HCT116 (cell line): ENCODE measurements at regions not wholly inside any gene's neighbourhood (a gene's known extent, or its start where the extent isn't known, plus 50 kb on each side); places are given as distances from the start of the nearest gene placed in this dataset.

Experiments
- ATAC-seq: fragments of 200-7000 bp; cut with Tn5 transposase; 2 replicates; pipeline ENCODE4 v1.9.1; 2020; ENCODE audit warnings: mild to moderate bottlenecking, moderate library complexity
- BruUV-seq: library from RNA; stranded (reverse); fragments of 400-500 nt; replicated peaks from 2 replicates; lab custom pipeline; 2021; lab: Mats Ljungman, UMichigan
- CTCF ChIA-PET: fragments of 300-600 bp; sonication (Branson Sonifier 250); formaldehyde crosslinking; loops from one replicate; lab custom pipeline; 2021; ENCODE audit warnings: antibody characterized with exemption; lab: Charles Lee
- POLR2A ChIA-PET: fragments of 300-600, 350-600 bp; sonication (Branson Sonifier 250); formaldehyde crosslinking; loops from one replicate; lab custom pipeline; 2021; ENCODE audit warnings: antibody characterized with exemption; lab: Charles Lee
- RAD21 ChIA-PET, 2 experiments: fragments of 300-600 bp; sonication (Branson Sonifier 250); formaldehyde crosslinking; loops; one replicate each; lab custom pipeline; 2023; ENCODE audit warnings: low total read pairs in 2 of 2; ENCODE audit not compliant: uncharacterized antibody in 2 of 2, unreplicated experiment in 2 of 2, low non-redundant PET in 1 of 2; lab: Charles Lee
- DNase-seq: peaks from one replicate; pipeline ENCODE4 v3.0.0-alpha.2; 2010; ENCODE audit warnings: low read depth, low spot score
- H2AFZ ChIP-seq: fragments of 200-600 bp; shearing (Covaris generic), sonication (generic); 2 replicates; pipeline ENCODE4 v1.6.1; 2017; ENCODE audit warnings: low read depth, mixed run types, mixed read lengths, antibody characterized with exemption, low read length; ENCODE audit not compliant: poor library complexity, severe bottlenecking
- H3K27ac ChIP-seq: 2 replicates; pipeline ENCODE4 v1.5.1; 2012; ENCODE audit warnings: low read depth, low read length
- H3K27me3 ChIP-seq: fragments of 200-600 bp; sonication (generic); 2 replicates; pipeline ENCODE4 v1.6.1; 2016; ENCODE audit warnings: mixed run types, low read length, mixed read lengths; ENCODE audit not compliant: insufficient read depth
- H3K36me3 ChIP-seq, 2 experiments: fragments of 200-500 bp in 1 of 2; fragments of 200-600 bp in 1 of 2; sonication (Bioruptor generic) in 1 of 2; sonication (generic) in 1 of 2; 2 replicates each; pipeline versions ENCODE4 v1.5.1 to v1.6.1; 2014 to 2016; ENCODE audit warnings: low read length in 2 of 2, inconsistent platforms in 1 of 2, mixed read lengths in 1 of 2, mixed run types in 1 of 2; ENCODE audit not compliant: insufficient read depth in 2 of 2, control insufficient read depth in 1 of 2
- H3K4me1 ChIP-seq, 2 experiments: fragments of 200-600 bp in 1 of 2; sonication (generic) in 1 of 2; 2 replicates each; pipeline versions ENCODE4 v1.5.1 to v1.6.1; 2012 to 2017; ENCODE audit warnings: low read length in 2 of 2, inconsistent platforms in 1 of 2, mild to moderate bottlenecking in 1 of 2, mixed read lengths in 1 of 2, mixed run types in 1 of 2, moderate library complexity in 1 of 2; ENCODE audit not compliant: insufficient read depth in 2 of 2, control insufficient read depth in 1 of 2
- H3K4me2 ChIP-seq: fragments of 200-600 bp; sonication (generic); 2 replicates; pipeline ENCODE4 v1.6.1; 2017; ENCODE audit warnings: mixed run types, low read length, mixed read lengths
- H3K4me3 ChIP-seq, 2 experiments: fragments of 200-600 bp in 1 of 2; sonication (generic) in 1 of 2; replicated peaks in 1 of 2; 2 replicates each; pipeline ENCODE4 v1.5.1; 2011 to 2016; ENCODE audit warnings: low read length in 2 of 2, control low read depth in 1 of 2, low read depth in 1 of 2, mild to moderate bottlenecking in 1 of 2, mixed read lengths in 1 of 2, mixed run types in 1 of 2
- H3K79me2 ChIP-seq: fragments of 200-600 bp; sonication (generic); 2 replicates; pipeline ENCODE4 v1.6.1; 2017; ENCODE audit warnings: mild to moderate bottlenecking, mixed run types, low read length, moderate library complexity, mixed read lengths; ENCODE audit not compliant: insufficient read depth
- H3K9ac ChIP-seq: fragments of 200-600 bp; sonication (generic); 2 replicates; pipeline ENCODE4 v1.6.1; 2016; ENCODE audit warnings: low read length, mixed read lengths
- H3K9me2 ChIP-seq: fragments of 200-600 bp; sonication (generic), shearing (Covaris generic); 2 replicates; pipeline ENCODE4 v1.6.1; 2017; ENCODE audit warnings: mixed run types, mild to moderate bottlenecking, moderate library complexity; ENCODE audit not compliant: insufficient read depth
- H3K9me3 ChIP-seq, 2 experiments: fragments of 200-500 bp in 1 of 2; fragments of 200-600 bp in 1 of 2; sonication (Bioruptor generic) in 1 of 2; sonication (generic) in 1 of 2; 2 replicates each; pipeline ENCODE4 v1.6.1; 2014 to 2017; ENCODE audit warnings: low read length in 2 of 2, mixed read lengths in 2 of 2, inconsistent platforms in 1 of 2, low read depth in 1 of 2, mild to moderate bottlenecking in 1 of 2, mixed run types in 1 of 2, moderate library complexity in 1 of 2; ENCODE audit not compliant: control insufficient read depth in 1 of 2, insufficient read depth in 1 of 2
- H4K20me1 ChIP-seq: fragments of 200-600 bp; sonication (generic), shearing (Covaris generic); 2 replicates; pipeline ENCODE4 v1.6.1; 2017; ENCODE audit warnings: mixed run types, mild to moderate bottlenecking, moderate library complexity; ENCODE audit not compliant: insufficient read depth
- ATF3 ChIP-seq: IDR thresholded peaks from 2 replicates; pipeline ENCODE4 v1.6.1; 2012
- CTCF ChIP-seq, 3 experiments: fragments of 200-600 bp in 1 of 3; sonication (generic) in 1 of 3; IDR thresholded peaks in 2 of 3; conservative IDR thresholded peaks in 1 of 3; 2 replicates each; pipeline ENCODE4 v1.5.1; 2012 to 2017; ENCODE audit warnings: low read depth in 2 of 3, low read length in 2 of 3, antibody characterized with exemption in 1 of 3, borderline replicate concordance in 1 of 3, control low read depth in 1 of 3, mild to moderate bottlenecking in 1 of 3, mixed read lengths in 1 of 3, mixed run types in 1 of 3, moderate library complexity in 1 of 3; ENCODE audit not compliant: insufficient read depth in 1 of 3
- ELF1 ChIP-seq: IDR thresholded peaks from 2 replicates; pipeline ENCODE4 v1.6.1; 2012; ENCODE audit warnings: low read depth, borderline replicate concordance
- EZH2 ChIP-seq: fragments of 200-600 bp; sonication (generic); IDR thresholded peaks from 2 replicates; pipeline ENCODE4 v1.6.1; 2017; ENCODE audit warnings: antibody characterized with exemption, mixed run types
- EZH2phosphoT487 ChIP-seq: fragments of 200-600 bp; IDR thresholded peaks from 2 replicates; pipeline ENCODE4 v1.6.1; 2018; ENCODE audit warnings: antibody characterized with exemption, borderline replicate concordance
- FOSL1 ChIP-seq: IDR thresholded peaks from 2 replicates; pipeline ENCODE4 v1.6.1; 2012; ENCODE audit warnings: low read depth
- JUND ChIP-seq: IDR thresholded peaks from 2 replicates; pipeline ENCODE4 v1.6.1; 2012
- SRF ChIP-seq: IDR thresholded peaks from 2 replicates; pipeline ENCODE4 v1.6.1; 2012; ENCODE audit warnings: low read depth
- TCF7L2 ChIP-seq: IDR thresholded peaks from 2 replicates; pipeline ENCODE4 v1.7.0; 2011; ENCODE audit warnings: borderline replicate concordance, inconsistent platforms; ENCODE audit not compliant: insufficient read depth, insufficient read length; ENCODE audit errors: extremely low read depth
- YY1 ChIP-seq: IDR thresholded peaks from 2 replicates; pipeline ENCODE4 v1.6.1; 2011; ENCODE audit warnings: low read length, low read depth, moderate library complexity, mild to moderate bottlenecking; ENCODE audit not compliant: insufficient replicate concordance; ENCODE audit errors: extremely low read depth
- ZFX ChIP-seq: fragments of 450-650 bp; IDR thresholded peaks from 2 replicates; pipeline ENCODE4 v1.6.1; 2017
- intact Hi-C: fragments of 100-400 bp; cut with micrococcal nuclease; formaldehyde crosslinking; loops from 2 replicates; pipeline ENCODE4 v1.10.0; 2022

- H3K9me2 ChIP-seq: no peaks in the 10 kb centered on the region
- H3K4me2 ChIP-seq: no peak overlapping the region
- H3K36me3 ChIP-seq: no peaks in the 10 kb centered on the region
- TF ChIP-seq SRF (no peak), FOSL1 (no peak), ELF1 (no peak), EZH2 (no peak), ZFX (no peak), EZH2phosphoT487 (no peak), ATF3 (no peak), YY1 (no peak), CTCF (IDR thresholded peaks at IDR 0.05 in 2 of 3, conservative IDR thresholded peaks at IDR 0.05 in 1 of 3; ENCODE audit: borderline replicate concordance in 1 of 3, insufficient read depth in 1 of 3, low read depth in 2 of 3, low read length in 2 of 3) (no peak), JUND (no peak), TCF7L2 (no peak)
- H3K27ac ChIP-seq: no peak overlapping the region
- no peak overlapping the region for H3K4me3 ChIP-seq
- no TSS peak for BruUV-seq
- H4K20me1 ChIP-seq: no peaks in the 10 kb centered on the region
- no peak overlapping the region for H3K9ac ChIP-seq
- CTCF ChIA-PET: no interaction called here
- no peaks in the 10 kb centered on the region for H3K9me3 ChIP-seq
- no peak overlapping the region for H2AFZ ChIP-seq
- DNase-seq (no peak), ATAC-seq (no peak)
- no peaks in the 10 kb centered on the region for H3K27me3 ChIP-seq
- intact Hi-C loops: no loop called here
- H3K4me1 ChIP-seq: peaks cover 0 to 7% of the 10 kb centered on the region in 2 experiments; a peak in 1 of 4 replicates
- POLR2A ChIA-PET: no interaction called here
- RAD21 ChIA-PET: no interaction called here
- no peaks in the 10 kb centered on the region for H3K79me2 ChIP-seq
These were observed 412.7 kb upstream of the KLF6 start for GRCh38 chr10:4197676-4198075.
